GM13977 (cell line): ENCODE measurements at regions not wholly inside any gene's neighbourhood (a gene's known extent, or its start where the extent isn't known, plus 50 kb on each side); places are given as distances from the start of the nearest gene placed in this dataset.

Source experiments
- DNase-seq: peaks from one replicate; pipeline ENCODE4 v3.0.0; 2012; ENCODE audit warnings: low spot score
- CTCF ChIP-seq: IDR thresholded peaks from 2 replicates; pipeline ENCODE4 v1.5.1; 2012; ENCODE audit warnings: mild to moderate bottlenecking, control low read depth; ENCODE audit not compliant: insufficient read depth; ENCODE audit errors: extremely low read depth, missing control alignments
- in situ Hi-C: fragments of 300-500 bp; cut with MboI; formaldehyde crosslinking; loops from one replicate; pipeline ENCODE4 v1.12.0; 2022; ENCODE audit warnings: low sequenced_read_pairs, low pct_unique_long_range_greater_than_20kb, mixed read lengths, inconsistent platforms; ENCODE audit not compliant: unreplicated experiment

GRCh38 chr13:40458720-40458990 lies 207.8 kb downstream of the FOXO1 start:
- no peak for TF ChIP-seq CTCF
- in situ Hi-C loops = no loop called here
- DNase-seq = no peak

- in situ Hi-C loops = no loop called here
- TF ChIP-seq CTCF = no peak
- no peak for DNase-seq
Measured at GRCh38 chr13:40460116-40460515, 206.3 kb downstream of the FOXO1 start.

- no peak for DNase-seq
- no peak for TF ChIP-seq CTCF
- in situ Hi-C loops = no loop called here
Measured at GRCh38 chr13:40464337-40465014, 202.0 kb downstream of the FOXO1 start.

GRCh38 chr13:40465015-40465390 lies 201.4 kb downstream of the FOXO1 start:
- no peak for DNase-seq
- in situ Hi-C loops = no loop called here
- TF ChIP-seq CTCF = no peak

GRCh38 chr13:40466272-40466671 lies 200.2 kb downstream of the FOXO1 start:
- in situ Hi-C loops = no loop called here
- TF ChIP-seq CTCF = no peak
- no peak for DNase-seq

- TF ChIP-seq CTCF = no peak
- no peak for DNase-seq
- in situ Hi-C loops = no loop called here
Measured at GRCh38 chr13:40468227-40468838, 198.1 kb downstream of the FOXO1 start.
